AG04449 (cell line): ENCODE measurements at regions not wholly inside any gene's neighbourhood (a gene's known extent, or its start where the extent isn't known, plus 50 kb on each side); places are given as distances from the start of the nearest gene placed in this dataset.

Experiments
- CTCF ChIA-PET: fragments of 350-600 bp; formaldehyde crosslinking; extraction: SDS; loops from one replicate; lab custom pipeline; 2021; ENCODE audit warnings: antibody characterized with exemption; lab: Yijun Ruan, JAX
- POLR2A ChIA-PET: fragments of 400-600, 350-600 bp; formaldehyde crosslinking; extraction: SDS; loops from one replicate; lab custom pipeline; 2020; ENCODE audit warnings: antibody characterized with exemption, inconsistent platforms; lab: Yijun Ruan, JAX
- DNase-seq: peaks from one replicate; pipeline ENCODE4 v3.0.0-alpha.2; 2010; ENCODE audit warnings: low read depth, low spot score
- H3K4me3 ChIP-seq: 2 replicates; pipeline ENCODE4 v1.5.1; 2011; ENCODE audit warnings: low read depth, mild to moderate bottlenecking, control low read depth, low read length
- TF ChIP-seq, protein P1 (sequence below): IDR thresholded peaks from one replicate; pipeline ENCODE4 v1.5.1; 2011; ENCODE audit warnings: mild to moderate bottlenecking, moderate library complexity, low read length, control low read depth, inconsistent platforms; ENCODE audit not compliant: insufficient read depth; ENCODE audit errors: missing control alignments

GRCh38 chr2:150997702-150998440, 263.8 kb downstream of the RBM43 start:
- no peak for DNase-seq
- H3K4me3 ChIP-seq = no peak overlapping the region
- CTCF ChIA-PET = interaction anchor here (0.9 to 1.6 kb wide), 3 partner anchors 9 to 241 kb away, joined by 3 to 4 read pairs (median 3); no protein-coding TSS in a partner anchor
- POLR2A ChIA-PET = no interaction called here
- TF ChIP-seq, protein P1, sequence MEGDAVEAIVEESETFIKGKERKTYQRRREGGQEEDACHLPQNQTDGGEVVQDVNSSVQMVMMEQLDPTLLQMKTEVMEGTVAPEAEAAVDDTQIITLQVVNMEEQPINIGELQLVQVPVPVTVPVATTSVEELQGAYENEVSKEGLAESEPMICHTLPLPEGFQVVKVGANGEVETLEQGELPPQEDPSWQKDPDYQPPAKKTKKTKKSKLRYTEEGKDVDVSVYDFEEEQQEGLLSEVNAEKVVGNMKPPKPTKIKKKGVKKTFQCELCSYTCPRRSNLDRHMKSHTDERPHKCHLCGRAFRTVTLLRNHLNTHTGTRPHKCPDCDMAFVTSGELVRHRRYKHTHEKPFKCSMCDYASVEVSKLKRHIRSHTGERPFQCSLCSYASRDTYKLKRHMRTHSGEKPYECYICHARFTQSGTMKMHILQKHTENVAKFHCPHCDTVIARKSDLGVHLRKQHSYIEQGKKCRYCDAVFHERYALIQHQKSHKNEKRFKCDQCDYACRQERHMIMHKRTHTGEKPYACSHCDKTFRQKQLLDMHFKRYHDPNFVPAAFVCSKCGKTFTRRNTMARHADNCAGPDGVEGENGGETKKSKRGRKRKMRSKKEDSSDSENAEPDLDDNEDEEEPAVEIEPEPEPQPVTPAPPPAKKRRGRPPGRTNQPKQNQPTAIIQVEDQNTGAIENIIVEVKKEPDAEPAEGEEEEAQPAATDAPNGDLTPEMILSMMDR = no peak

GRCh38 chr2:150997066-150997465, 264.6 kb downstream of the RBM43 start:
- no peak for DNase-seq
- ChIA-PET POLR2A (no interaction called here), CTCF (interaction anchor here (0.9 to 1.6 kb wide), 3 partner anchors 8 to 242 kb away, joined by 3 to 4 read pairs (median 3); no protein-coding TSS in a partner anchor)
- no peak overlapping the region for H3K4me3 ChIP-seq
- TF ChIP-seq, protein P1 = no peak

DNA sequence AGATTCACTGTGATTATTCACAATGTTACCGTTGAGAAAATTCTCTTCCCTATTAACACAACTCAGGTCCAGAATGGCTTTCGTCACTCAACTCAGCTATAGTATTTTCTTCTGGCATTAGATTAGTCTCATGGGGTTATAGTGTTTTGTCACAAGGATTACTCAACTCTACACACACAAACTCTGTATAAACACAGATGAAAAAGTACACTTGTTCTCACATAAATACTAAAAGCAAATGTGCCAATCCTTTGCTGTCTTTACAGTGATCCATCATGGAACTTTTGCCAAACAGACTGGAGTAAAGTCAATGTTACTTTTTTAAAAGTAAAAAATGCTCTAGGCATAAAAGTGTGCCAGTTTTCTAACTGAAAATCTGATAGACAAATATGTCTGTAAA, 267.6 kb downstream of the RBM43 start:
- POLR2A ChIA-PET = no interaction called here
- TF ChIP-seq, protein P1 = no peak
- no peak overlapping the region for H3K4me3 ChIP-seq
- DNase-seq = no peak
- CTCF ChIA-PET = no interaction called here

- CTCF ChIA-PET = no interaction called here
These were observed 271.7 kb downstream of the RBM43 start for GRCh38 chr2:150989969-150990368.

DNA sequence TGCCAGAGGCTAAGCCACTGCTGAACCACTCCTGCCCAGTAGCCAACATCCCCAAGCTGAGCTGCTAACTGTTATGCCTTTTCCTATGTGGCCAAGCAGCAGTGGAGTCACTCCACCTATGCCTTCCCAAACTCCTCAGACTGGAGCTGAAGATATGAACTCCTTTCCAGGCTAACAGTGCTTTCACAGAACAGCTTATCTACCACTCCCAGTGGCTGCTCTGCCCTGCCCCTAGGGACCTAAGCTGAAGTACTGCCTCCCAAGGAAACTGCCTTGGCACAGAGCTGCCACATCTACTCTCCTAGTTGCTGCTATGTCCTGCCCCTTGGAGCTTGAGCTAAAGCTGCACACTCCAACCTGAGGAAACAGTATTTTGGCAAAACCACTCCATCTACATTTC, 275.9 kb downstream of the RBM43 start:
- TF ChIP-seq, protein P1 = no peak
- H3K4me3 ChIP-seq = no peak overlapping the region
- ChIA-PET CTCF (no interaction called here), POLR2A (no interaction called here)
- no peak for DNase-seq

More at GRCh38 chr2:150989969-150990368, 271.7 kb downstream of the RBM43 start:
- POLR2A ChIA-PET = no interaction called here
- TF ChIP-seq, protein P1 = no peak
- H3K4me3 ChIP-seq = no peak overlapping the region
- no peak for DNase-seq

DNA sequence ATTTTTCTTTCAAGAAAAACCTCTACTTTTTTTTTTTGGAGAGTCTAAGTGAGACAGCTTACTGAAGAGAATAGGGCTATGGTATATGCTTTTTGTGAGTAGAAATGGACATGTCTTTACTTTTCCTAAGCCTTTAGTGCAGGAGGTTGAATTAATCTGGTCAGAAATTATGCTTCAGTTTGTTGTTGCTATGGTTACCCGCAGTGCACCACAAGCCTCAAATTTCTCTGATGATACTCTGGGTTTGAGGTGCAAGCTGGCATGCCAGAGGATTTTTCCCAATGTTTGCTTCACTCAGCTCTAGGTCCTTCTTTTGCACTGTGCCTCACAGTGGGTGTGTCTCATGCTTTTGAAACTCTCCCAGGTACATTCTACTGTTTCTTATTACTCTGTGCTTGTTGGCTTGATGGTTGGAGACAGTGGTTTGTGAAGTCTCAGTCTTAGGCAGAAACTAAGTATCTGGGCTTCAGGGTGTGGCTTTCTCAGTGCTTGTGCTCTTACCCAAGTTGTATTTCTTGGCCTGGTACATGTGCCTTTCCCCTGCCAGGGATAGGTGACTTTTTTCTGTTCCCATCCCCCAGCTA, 278.3 kb downstream of the RBM43 start:
- TF ChIP-seq, protein P1 = no peak
- no peak overlapping the region for H3K4me3 ChIP-seq
- DNase-seq = no peak
- POLR2A ChIA-PET = no interaction called here
- CTCF ChIA-PET = no interaction called here
